ENCODE measurements at regions not wholly inside any gene's neighbourhood (a gene's known extent, or its start where the extent isn't known, plus 50 kb on each side); places are given as distances from the start of the nearest gene placed in this dataset.

GRCh38 chr10:78925275-78925674, 143.5 kb upstream of the ZMIZ1 start:
- H3K4me3 ChIP-seq (ENCODE audit: low read depth, low read length), result no peak overlapping the region
- no peak for DNase-seq (ENCODE audit: low read depth)
- TF ChIP-seq, protein P1, sequence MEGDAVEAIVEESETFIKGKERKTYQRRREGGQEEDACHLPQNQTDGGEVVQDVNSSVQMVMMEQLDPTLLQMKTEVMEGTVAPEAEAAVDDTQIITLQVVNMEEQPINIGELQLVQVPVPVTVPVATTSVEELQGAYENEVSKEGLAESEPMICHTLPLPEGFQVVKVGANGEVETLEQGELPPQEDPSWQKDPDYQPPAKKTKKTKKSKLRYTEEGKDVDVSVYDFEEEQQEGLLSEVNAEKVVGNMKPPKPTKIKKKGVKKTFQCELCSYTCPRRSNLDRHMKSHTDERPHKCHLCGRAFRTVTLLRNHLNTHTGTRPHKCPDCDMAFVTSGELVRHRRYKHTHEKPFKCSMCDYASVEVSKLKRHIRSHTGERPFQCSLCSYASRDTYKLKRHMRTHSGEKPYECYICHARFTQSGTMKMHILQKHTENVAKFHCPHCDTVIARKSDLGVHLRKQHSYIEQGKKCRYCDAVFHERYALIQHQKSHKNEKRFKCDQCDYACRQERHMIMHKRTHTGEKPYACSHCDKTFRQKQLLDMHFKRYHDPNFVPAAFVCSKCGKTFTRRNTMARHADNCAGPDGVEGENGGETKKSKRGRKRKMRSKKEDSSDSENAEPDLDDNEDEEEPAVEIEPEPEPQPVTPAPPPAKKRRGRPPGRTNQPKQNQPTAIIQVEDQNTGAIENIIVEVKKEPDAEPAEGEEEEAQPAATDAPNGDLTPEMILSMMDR (conservative IDR thresholded peaks at IDR 0.05; ENCODE audit: low read depth, low read length), result no peak

GRCh38 chr10:78925800-78926319, 142.9 kb upstream of the ZMIZ1 start:
- H3K4me3 ChIP-seq (ENCODE audit: low read depth, low read length), result no peak overlapping the region
- DNase-seq (ENCODE audit: low read depth), result no peak
- TF ChIP-seq, protein P1 (conservative IDR thresholded peaks at IDR 0.05; ENCODE audit: low read depth, low read length), result no peak

- no peak overlapping the region for H3K4me3 ChIP-seq (ENCODE audit: low read depth, low read length)
- TF ChIP-seq, protein P1 (conservative IDR thresholded peaks at IDR 0.05; ENCODE audit: low read depth, low read length), result no peak
- no peak for DNase-seq (ENCODE audit: low read depth)
Observed at GRCh38 chr10:78927257-78927995, 141.3 kb upstream of the ZMIZ1 start.

- no peak overlapping the region for H3K4me3 ChIP-seq (ENCODE audit: low read depth, low read length)
- DNase-seq (ENCODE audit: low read depth), result no peak
- TF ChIP-seq, protein P1 (conservative IDR thresholded peaks at IDR 0.05; ENCODE audit: low read depth, low read length), result no peak
Observed at GRCh38 chr10:78928330-78928729, 140.4 kb upstream of the ZMIZ1 start.

GRCh38 chr10:78929541-78929940, 139.2 kb upstream of the ZMIZ1 start:
- TF ChIP-seq, protein P1 (conservative IDR thresholded peaks at IDR 0.05; ENCODE audit: low read depth, low read length), result no peak
- H3K4me3 ChIP-seq (ENCODE audit: low read depth, low read length), result no peak overlapping the region

DNA sequence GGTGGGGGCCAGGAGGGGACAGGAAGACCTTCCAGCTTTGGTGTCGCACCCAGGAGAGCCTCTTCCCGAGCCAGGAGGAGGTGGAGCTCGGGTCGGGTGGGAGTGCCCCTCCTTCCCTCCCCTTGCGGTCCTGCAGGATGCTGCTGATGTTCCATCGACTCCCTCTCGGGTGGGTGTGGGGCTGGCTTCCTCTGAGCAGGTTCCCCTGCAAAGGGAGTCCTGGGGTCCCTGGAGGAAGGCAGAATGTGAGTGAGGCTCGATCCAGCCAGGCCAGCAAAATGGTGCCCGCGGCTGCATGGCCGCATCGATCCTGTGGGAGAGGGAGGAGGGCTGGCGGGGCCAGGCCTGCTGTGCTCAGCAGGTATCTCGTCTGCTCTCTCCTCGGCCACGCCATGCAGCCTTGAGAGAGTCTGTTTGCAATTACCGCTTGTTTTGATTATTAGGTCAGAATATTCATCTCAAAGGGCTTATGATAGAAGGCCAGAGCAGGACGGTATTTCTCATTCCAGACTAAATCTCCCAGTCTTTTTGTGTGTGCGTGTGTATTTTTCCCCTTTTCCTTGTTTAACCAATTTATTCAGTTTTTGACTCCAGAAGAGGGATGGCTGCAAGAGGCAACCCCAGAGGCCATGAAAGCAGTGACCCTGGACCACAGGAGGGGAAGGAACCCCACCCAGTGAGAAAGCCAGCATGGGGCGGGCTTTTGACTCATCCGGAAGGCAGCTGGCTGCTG, 137.3 kb upstream of the ZMIZ1 start:
- TF ChIP-seq, protein P1 (conservative IDR thresholded peaks at IDR 0.05; ENCODE audit: low read depth, low read length), result no peak
- no peak overlapping the region for H3K4me3 ChIP-seq (ENCODE audit: low read depth, low read length)
- DNase-seq (ENCODE audit: low read depth), result no peak

More at GRCh38 chr10:78929541-78929940, 139.2 kb upstream of the ZMIZ1 start:
- no peak for DNase-seq (ENCODE audit: low read depth)

Measured in epithelial cell of proximal tubule (primary cell).